ENCODE measurements at regions not wholly inside any gene's neighbourhood (a gene's known extent, or its start where the extent isn't known, plus 50 kb on each side); places are given as distances from the start of the nearest gene placed in this dataset.

DNA sequence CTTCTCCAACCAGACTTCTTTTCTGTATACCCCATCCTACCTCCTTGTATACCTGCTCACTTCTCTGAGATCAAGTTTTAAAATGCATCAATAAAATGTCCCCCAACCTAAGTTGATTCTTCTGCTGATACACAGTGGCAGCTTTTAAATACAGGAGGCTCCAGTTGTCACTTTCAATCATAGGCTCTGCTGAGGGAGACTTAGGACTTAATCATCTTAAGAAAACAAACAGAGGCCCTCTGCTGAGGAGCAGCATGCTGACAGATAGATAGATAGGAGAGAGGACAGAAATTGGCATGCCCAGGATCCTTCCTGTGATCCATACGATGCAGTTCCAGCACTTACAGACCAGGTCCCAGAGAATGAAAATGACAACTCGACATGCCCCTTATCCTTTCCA is 311.0 kb upstream of the PROX1 start:
- Histone ChIP-seq H3K27me3 (ENCODE audit: control insufficient read depth, insufficient read depth, low read length) (no peaks in the 10 kb centered on the region), H3K79me1 (ENCODE audit: low read depth in 1 of 2, low read length in 2 of 2) (no peaks in the 10 kb centered on the region), H3K9me3 (ENCODE audit: control insufficient read depth, insufficient read depth, low read length) (peaks cover 12% of the 10 kb centered on the region), H3K4me1 (ENCODE audit: control insufficient read depth, insufficient read depth, low read length) (no peaks in the 10 kb centered on the region), H2BK20ac (ENCODE audit: low read depth, low read length) (no peak overlapping the region), H2AK5ac (ENCODE audit: low read depth, low read length) (no peak overlapping the region), H4K91ac (ENCODE audit: insufficient read depth, low read depth, low read length) (no peak overlapping the region), H4K20me1 (ENCODE audit: insufficient read depth, low read length) (no peaks in the 10 kb centered on the region), H4K8ac (ENCODE audit: low read depth in 2 of 2, low read length in 2 of 2) (no peak overlapping the region), H2AK9ac (replicated peaks; ENCODE audit: low read depth, low read length, poor library complexity) (no peak overlapping the region), H3K36me3 (ENCODE audit: control insufficient read depth, insufficient read depth, low read length) (no peaks in the 10 kb centered on the region), H3K56ac (ENCODE audit: extremely low read depth, insufficient read depth, low read length) (no peak overlapping the region), H2AFZ (replicated peaks; ENCODE audit: low read length, poor library complexity) (no peak overlapping the region), H3K14ac (replicated peaks; ENCODE audit: low read depth, low read length) (no peak overlapping the region), H3K9me1 (ENCODE audit: insufficient read depth, low read length) (no peaks in the 10 kb centered on the region), H3K27ac (ENCODE audit: insufficient read depth, low read length) (no peak overlapping the region), H2BK120ac (ENCODE audit: low read depth, low read length) (no peak overlapping the region), H2BK5ac (ENCODE audit: low read depth, low read length, poor library complexity, severe bottlenecking) (no peak overlapping the region), H3K4me3 (ENCODE audit: insufficient read depth, low read depth, low read length) (no peak overlapping the region), H3K4ac (ENCODE audit: low read depth, low read length) (no peak overlapping the region), H3K9ac (ENCODE audit: low read depth, low read length) (no peak overlapping the region), H3K18ac (ENCODE audit: low read depth, low read length) (no peak overlapping the region), H3K4me2 (ENCODE audit: low read depth, low read length) (no peak overlapping the region), H2BK15ac (ENCODE audit: low read depth, low read length) (no peak overlapping the region), H4K5ac (ENCODE audit: low read depth, low read length) (no peak overlapping the region), H3K23ac (ENCODE audit: low read depth, low read length) (no peak overlapping the region)
- in situ Hi-C loops (cut with MboI; ENCODE audit: low sequenced_read_pairs): no loop called here
- 0% methylated on average over 1 of the region's 2 CpGs; no CpG with 5 or more reads in 1 of the 2 experiments for WGBS, 2 experiments (ENCODE audit: extremely low coverage in 2 of 2, insufficient read length in 1 of 2)
- intact Hi-C loops (cut with micrococcal nuclease): no loop called here
- no peak for ATAC-seq (ENCODE audit: low read depth)
- dilution Hi-C loops (cut with HindIII; ENCODE audit: low sequenced_read_pairs, unreplicated experiment): no loop called here
- BruUV-seq (replicated peaks): no TSS peak
- ChIA-PET CTCF (no interaction called here), POLR2A (ENCODE audit: unreplicated experiment) (no interaction called here)
- no peak for DNase-seq
- TF ChIP-seq, protein P1, sequence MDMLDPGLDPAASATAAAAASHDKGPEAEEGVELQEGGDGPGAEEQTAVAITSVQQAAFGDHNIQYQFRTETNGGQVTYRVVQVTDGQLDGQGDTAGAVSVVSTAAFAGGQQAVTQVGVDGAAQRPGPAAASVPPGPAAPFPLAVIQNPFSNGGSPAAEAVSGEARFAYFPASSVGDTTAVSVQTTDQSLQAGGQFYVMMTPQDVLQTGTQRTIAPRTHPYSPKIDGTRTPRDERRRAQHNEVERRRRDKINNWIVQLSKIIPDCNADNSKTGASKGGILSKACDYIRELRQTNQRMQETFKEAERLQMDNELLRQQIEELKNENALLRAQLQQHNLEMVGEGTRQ (IDR thresholded peaks at IDR 0.05; ENCODE audit: low read depth, low read length): no peak
- TF ChIP-seq BHLHE40 (IDR thresholded peaks at IDR 0.05; ENCODE audit: low read depth, low read length): no peak
- no peak for TF ChIP-seq RAD21 (IDR thresholded peaks at IDR 0.05; ENCODE audit: low read length)
- TF ChIP-seq MAFK (IDR thresholded peaks at IDR 0.05; ENCODE audit: low read depth, low read length): no peak
- TF ChIP-seq MXI1 (IDR thresholded peaks at IDR 0.05; ENCODE audit: borderline replicate concordance, low read depth, low read length): no peak
- TF ChIP-seq POLR2A (IDR thresholded peaks at IDR 0.05; ENCODE audit: low read depth, low read length): no peak
- TF ChIP-seq, protein P2, sequence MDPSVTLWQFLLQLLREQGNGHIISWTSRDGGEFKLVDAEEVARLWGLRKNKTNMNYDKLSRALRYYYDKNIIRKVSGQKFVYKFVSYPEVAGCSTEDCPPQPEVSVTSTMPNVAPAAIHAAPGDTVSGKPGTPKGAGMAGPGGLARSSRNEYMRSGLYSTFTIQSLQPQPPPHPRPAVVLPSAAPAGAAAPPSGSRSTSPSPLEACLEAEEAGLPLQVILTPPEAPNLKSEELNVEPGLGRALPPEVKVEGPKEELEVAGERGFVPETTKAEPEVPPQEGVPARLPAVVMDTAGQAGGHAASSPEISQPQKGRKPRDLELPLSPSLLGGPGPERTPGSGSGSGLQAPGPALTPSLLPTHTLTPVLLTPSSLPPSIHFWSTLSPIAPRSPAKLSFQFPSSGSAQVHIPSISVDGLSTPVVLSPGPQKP (IDR thresholded peaks at IDR 0.05; ENCODE audit: borderline replicate concordance, low read depth, low read length): no peak
- no peak for TF ChIP-seq FOS (IDR thresholded peaks at IDR 0.05; ENCODE audit: low read depth, low read length)
- TF ChIP-seq RCOR1 (IDR thresholded peaks at IDR 0.05; ENCODE audit: insufficient replicate concordance, low read length): no peak
- no peak for TF ChIP-seq SMC3 (IDR thresholded peaks at IDR 0.05; ENCODE audit: low read depth, low read length)
- TF ChIP-seq MAZ (IDR thresholded peaks at IDR 0.05; ENCODE audit: borderline replicate concordance, low read depth, low read length): no peak
- TF ChIP-seq, protein P3, sequence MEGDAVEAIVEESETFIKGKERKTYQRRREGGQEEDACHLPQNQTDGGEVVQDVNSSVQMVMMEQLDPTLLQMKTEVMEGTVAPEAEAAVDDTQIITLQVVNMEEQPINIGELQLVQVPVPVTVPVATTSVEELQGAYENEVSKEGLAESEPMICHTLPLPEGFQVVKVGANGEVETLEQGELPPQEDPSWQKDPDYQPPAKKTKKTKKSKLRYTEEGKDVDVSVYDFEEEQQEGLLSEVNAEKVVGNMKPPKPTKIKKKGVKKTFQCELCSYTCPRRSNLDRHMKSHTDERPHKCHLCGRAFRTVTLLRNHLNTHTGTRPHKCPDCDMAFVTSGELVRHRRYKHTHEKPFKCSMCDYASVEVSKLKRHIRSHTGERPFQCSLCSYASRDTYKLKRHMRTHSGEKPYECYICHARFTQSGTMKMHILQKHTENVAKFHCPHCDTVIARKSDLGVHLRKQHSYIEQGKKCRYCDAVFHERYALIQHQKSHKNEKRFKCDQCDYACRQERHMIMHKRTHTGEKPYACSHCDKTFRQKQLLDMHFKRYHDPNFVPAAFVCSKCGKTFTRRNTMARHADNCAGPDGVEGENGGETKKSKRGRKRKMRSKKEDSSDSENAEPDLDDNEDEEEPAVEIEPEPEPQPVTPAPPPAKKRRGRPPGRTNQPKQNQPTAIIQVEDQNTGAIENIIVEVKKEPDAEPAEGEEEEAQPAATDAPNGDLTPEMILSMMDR (conservative IDR thresholded peaks at IDR 0.05; ENCODE audit: low read depth, low read length): no peak
- no peak for TF ChIP-seq CEBPB (IDR thresholded peaks at IDR 0.05; ENCODE audit: low read depth, low read length)
- TF ChIP-seq CHD1 (IDR thresholded peaks at IDR 0.05; ENCODE audit: low read depth, low read length): no peak
- no peak for TF ChIP-seq NFE2L2 (IDR thresholded peaks at IDR 0.05; ENCODE audit: low read depth, low read length)
- no peak for TF ChIP-seq RFX5 (IDR thresholded peaks at IDR 0.05; ENCODE audit: low read depth, low read length)

All from IMR-90 (cell line).